HCT116 (cell line): ENCODE measurements at regions not wholly inside any gene's neighbourhood (a gene's known extent, or its start where the extent isn't known, plus 50 kb on each side); places are given as distances from the start of the nearest gene placed in this dataset.

Experiments
- ATAC-seq: fragments of 200-7000 bp; cut with Tn5 transposase; 2 replicates; pipeline ENCODE4 v1.9.1; 2020; ENCODE audit warnings: mild to moderate bottlenecking, moderate library complexity
- BruUV-seq: library from RNA; stranded (reverse); fragments of 400-500 nt; replicated peaks from 2 replicates; lab custom pipeline; 2021; lab: Mats Ljungman, UMichigan
- CTCF ChIA-PET: fragments of 300-600 bp; sonication (Branson Sonifier 250); formaldehyde crosslinking; loops from one replicate; lab custom pipeline; 2021; ENCODE audit warnings: antibody characterized with exemption; lab: Charles Lee
- POLR2A ChIA-PET: fragments of 300-600, 350-600 bp; sonication (Branson Sonifier 250); formaldehyde crosslinking; loops from one replicate; lab custom pipeline; 2021; ENCODE audit warnings: antibody characterized with exemption; lab: Charles Lee
- RAD21 ChIA-PET, 2 experiments: fragments of 300-600 bp; sonication (Branson Sonifier 250); formaldehyde crosslinking; loops; one replicate each; lab custom pipeline; 2023; ENCODE audit warnings: low total read pairs in 2 of 2; ENCODE audit not compliant: uncharacterized antibody in 2 of 2, unreplicated experiment in 2 of 2, low non-redundant PET in 1 of 2; lab: Charles Lee
- DNase-seq: peaks from one replicate; pipeline ENCODE4 v3.0.0-alpha.2; 2010; ENCODE audit warnings: low read depth, low spot score
- H2AFZ ChIP-seq: fragments of 200-600 bp; shearing (Covaris generic), sonication (generic); 2 replicates; pipeline ENCODE4 v1.6.1; 2017; ENCODE audit warnings: low read depth, mixed run types, mixed read lengths, antibody characterized with exemption, low read length; ENCODE audit not compliant: poor library complexity, severe bottlenecking
- H3K27ac ChIP-seq: 2 replicates; pipeline ENCODE4 v1.5.1; 2012; ENCODE audit warnings: low read depth, low read length
- H3K27me3 ChIP-seq: fragments of 200-600 bp; sonication (generic); 2 replicates; pipeline ENCODE4 v1.6.1; 2016; ENCODE audit warnings: mixed run types, low read length, mixed read lengths; ENCODE audit not compliant: insufficient read depth
- H3K36me3 ChIP-seq, 2 experiments: fragments of 200-500 bp in 1 of 2; fragments of 200-600 bp in 1 of 2; sonication (Bioruptor generic) in 1 of 2; sonication (generic) in 1 of 2; 2 replicates each; pipeline versions ENCODE4 v1.5.1 to v1.6.1; 2014 to 2016; ENCODE audit warnings: low read length in 2 of 2, inconsistent platforms in 1 of 2, mixed read lengths in 1 of 2, mixed run types in 1 of 2; ENCODE audit not compliant: insufficient read depth in 2 of 2, control insufficient read depth in 1 of 2
- H3K4me1 ChIP-seq, 2 experiments: fragments of 200-600 bp in 1 of 2; sonication (generic) in 1 of 2; 2 replicates each; pipeline versions ENCODE4 v1.5.1 to v1.6.1; 2012 to 2017; ENCODE audit warnings: low read length in 2 of 2, inconsistent platforms in 1 of 2, mild to moderate bottlenecking in 1 of 2, mixed read lengths in 1 of 2, mixed run types in 1 of 2, moderate library complexity in 1 of 2; ENCODE audit not compliant: insufficient read depth in 2 of 2, control insufficient read depth in 1 of 2
- H3K4me2 ChIP-seq: fragments of 200-600 bp; sonication (generic); 2 replicates; pipeline ENCODE4 v1.6.1; 2017; ENCODE audit warnings: mixed run types, low read length, mixed read lengths
- H3K4me3 ChIP-seq, 2 experiments: fragments of 200-600 bp in 1 of 2; sonication (generic) in 1 of 2; replicated peaks in 1 of 2; 2 replicates each; pipeline ENCODE4 v1.5.1; 2011 to 2016; ENCODE audit warnings: low read length in 2 of 2, control low read depth in 1 of 2, low read depth in 1 of 2, mild to moderate bottlenecking in 1 of 2, mixed read lengths in 1 of 2, mixed run types in 1 of 2
- H3K79me2 ChIP-seq: fragments of 200-600 bp; sonication (generic); 2 replicates; pipeline ENCODE4 v1.6.1; 2017; ENCODE audit warnings: mild to moderate bottlenecking, mixed run types, low read length, moderate library complexity, mixed read lengths; ENCODE audit not compliant: insufficient read depth
- H3K9ac ChIP-seq: fragments of 200-600 bp; sonication (generic); 2 replicates; pipeline ENCODE4 v1.6.1; 2016; ENCODE audit warnings: low read length, mixed read lengths
- H3K9me2 ChIP-seq: fragments of 200-600 bp; sonication (generic), shearing (Covaris generic); 2 replicates; pipeline ENCODE4 v1.6.1; 2017; ENCODE audit warnings: mixed run types, mild to moderate bottlenecking, moderate library complexity; ENCODE audit not compliant: insufficient read depth
- H3K9me3 ChIP-seq, 2 experiments: fragments of 200-500 bp in 1 of 2; fragments of 200-600 bp in 1 of 2; sonication (Bioruptor generic) in 1 of 2; sonication (generic) in 1 of 2; 2 replicates each; pipeline ENCODE4 v1.6.1; 2014 to 2017; ENCODE audit warnings: low read length in 2 of 2, mixed read lengths in 2 of 2, inconsistent platforms in 1 of 2, low read depth in 1 of 2, mild to moderate bottlenecking in 1 of 2, mixed run types in 1 of 2, moderate library complexity in 1 of 2; ENCODE audit not compliant: control insufficient read depth in 1 of 2, insufficient read depth in 1 of 2
- H4K20me1 ChIP-seq: fragments of 200-600 bp; sonication (generic), shearing (Covaris generic); 2 replicates; pipeline ENCODE4 v1.6.1; 2017; ENCODE audit warnings: mixed run types, mild to moderate bottlenecking, moderate library complexity; ENCODE audit not compliant: insufficient read depth
- CTCF ChIP-seq, 3 experiments: fragments of 200-600 bp in 1 of 3; sonication (generic) in 1 of 3; IDR thresholded peaks in 2 of 3; conservative IDR thresholded peaks in 1 of 3; 2 replicates each; pipeline ENCODE4 v1.5.1; 2012 to 2017; ENCODE audit warnings: low read depth in 2 of 3, low read length in 2 of 3, antibody characterized with exemption in 1 of 3, borderline replicate concordance in 1 of 3, control low read depth in 1 of 3, mild to moderate bottlenecking in 1 of 3, mixed read lengths in 1 of 3, mixed run types in 1 of 3, moderate library complexity in 1 of 3; ENCODE audit not compliant: insufficient read depth in 1 of 3
- EGR1 ChIP-seq: IDR thresholded peaks from 2 replicates; pipeline ENCODE4 v1.6.1; 2012; ENCODE audit warnings: low read depth
- EZH2 ChIP-seq: fragments of 200-600 bp; sonication (generic); IDR thresholded peaks from 2 replicates; pipeline ENCODE4 v1.6.1; 2017; ENCODE audit warnings: antibody characterized with exemption, mixed run types
- MAX ChIP-seq: IDR thresholded peaks from 2 replicates; pipeline ENCODE4 v1.6.1; 2012
- REST ChIP-seq: IDR thresholded peaks from 2 replicates; pipeline ENCODE4 v1.6.1; 2012; ENCODE audit warnings: low read depth
- TCF7L2 ChIP-seq: IDR thresholded peaks from 2 replicates; pipeline ENCODE4 v1.7.0; 2011; ENCODE audit warnings: borderline replicate concordance, inconsistent platforms; ENCODE audit not compliant: insufficient read depth, insufficient read length; ENCODE audit errors: extremely low read depth
- ZBTB33 ChIP-seq: IDR thresholded peaks from 2 replicates; pipeline ENCODE4 v1.6.1; 2011; ENCODE audit warnings: mild to moderate bottlenecking, low read length, moderate library complexity; ENCODE audit not compliant: insufficient replicate concordance; ENCODE audit errors: extremely low read depth
- ZNF274 ChIP-seq: fragments of 200-500 bp; sonication (Bioruptor generic); IDR thresholded peaks from 2 replicates; pipeline ENCODE4 v1.6.1; 2014; ENCODE audit warnings: mild to moderate bottlenecking, low read depth, low read length, inconsistent platforms
- intact Hi-C: fragments of 100-400 bp; cut with micrococcal nuclease; formaldehyde crosslinking; loops from 2 replicates; pipeline ENCODE4 v1.10.0; 2022

GRCh38 chr7:11957956-11958355 lies 126.0 kb upstream of the THSD7A start:
- Histone ChIP-seq H3K9me2 (peaks cover 2% of the 10 kb centered on the region; the same call in 1 of the 2 replicates), H3K79me2 (no peaks in the 10 kb centered on the region), H4K20me1 (no peaks in the 10 kb centered on the region), H2AFZ (no peak overlapping the region), H3K4me2 (no peak overlapping the region), H3K27ac (no peak overlapping the region), H3K9me3 (no peaks in the 10 kb centered on the region), H3K27me3 (no peaks in the 10 kb centered on the region), H3K4me3 (no peak overlapping the region), H3K36me3 (no peaks in the 10 kb centered on the region)
- ChIA-PET POLR2A (no interaction called here), RAD21 (no interaction called here), CTCF (no interaction called here)
- intact Hi-C loops = no loop called here
- no peak for DNase-seq
- no TSS peak for BruUV-seq
- TF ChIP-seq TCF7L2 = no peak
- no peak for TF ChIP-seq REST
- TF ChIP-seq EGR1 = no peak
- TF ChIP-seq ZNF274 = no peak
- TF ChIP-seq EZH2 = no peak
- no peak for TF ChIP-seq ZBTB33
- no peak for TF ChIP-seq CTCF (IDR thresholded peaks at IDR 0.05 in 2 of 3, conservative IDR thresholded peaks at IDR 0.05 in 1 of 3; ENCODE audit: borderline replicate concordance in 1 of 3, insufficient read depth in 1 of 3, low read depth in 2 of 3, low read length in 2 of 3)
- TF ChIP-seq MAX = no peak
- TF ChIP-seq, all 23 proteins: peak for 0
- no peak overlapping the region for H3K9ac ChIP-seq
- H3K4me1 ChIP-seq = no peaks in the 10 kb centered on the region
- no peak for ATAC-seq
